HG02938 (cell line): ENCODE measurements at regions not wholly inside any gene's neighbourhood (a gene's known extent, or its start where the extent isn't known, plus 50 kb on each side); places are given as distances from the start of the nearest gene placed in this dataset.
"Not testable (repeated sequence)": the region's sequence is repeated elsewhere in the genome, so short reads cannot be mapped to it uniquely, and the experiment has no call there.

Source experiments
- ATAC-seq: cut with Tn5 transposase; IDR thresholded peaks from one replicate; pipeline ENCODE4 v1.9.1; 2021; ENCODE audit warnings: mild to moderate bottlenecking, moderate library complexity; ENCODE audit not compliant: unreplicated experiment

GRCh38 chr16:13336907-13337881 is 435.8 kb downstream of the SHISA9 start:
- not testable (repeated sequence) for ATAC-seq

DNA sequence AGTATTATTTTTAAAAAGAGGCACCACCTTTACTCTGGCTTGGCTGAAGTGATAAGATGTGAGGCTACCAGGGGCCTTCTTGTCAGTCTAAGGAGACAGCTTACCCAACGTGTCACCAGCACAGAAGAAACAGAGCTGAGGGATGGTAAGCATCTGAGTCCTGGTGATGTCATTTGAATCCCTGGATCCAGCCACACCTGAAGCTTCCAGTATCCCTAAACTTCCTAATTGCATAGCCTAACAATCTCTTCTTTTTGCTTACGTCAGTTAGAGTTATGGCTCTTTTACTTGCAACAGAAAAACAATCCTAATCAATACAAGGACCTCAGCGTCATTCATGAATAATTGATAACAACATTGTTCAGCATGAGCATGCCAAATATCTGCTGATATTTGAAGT is 436.6 kb downstream of the SHISA9 start:
- ATAC-seq: no peak

- no peak for ATAC-seq
Observed at GRCh38 chr16:13342675-13343074, 441.3 kb downstream of the SHISA9 start.

- no peak for ATAC-seq
Observed at GRCh38 chr16:13344001-13344400, 442.6 kb downstream of the SHISA9 start.

DNA sequence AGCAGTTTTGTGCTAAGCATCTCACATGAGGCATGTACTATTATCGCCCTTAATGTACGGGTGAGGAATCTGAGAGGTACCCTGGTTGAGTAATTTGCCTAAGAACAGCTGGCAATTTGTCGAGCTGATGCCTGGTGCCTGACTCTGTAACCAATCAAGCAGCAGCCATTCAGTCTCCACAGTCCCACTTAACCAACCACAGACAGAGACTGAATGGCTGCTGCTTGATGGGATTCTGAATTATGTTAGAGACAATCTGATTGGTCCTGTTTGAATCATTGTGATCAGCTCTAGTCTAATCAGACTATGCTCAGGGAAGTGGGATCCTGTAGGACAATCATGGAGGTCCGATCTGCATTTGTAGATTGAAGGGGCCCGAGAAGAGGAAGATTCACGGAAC is 447.0 kb downstream of the SHISA9 start:
- ATAC-seq: no peak

DNA sequence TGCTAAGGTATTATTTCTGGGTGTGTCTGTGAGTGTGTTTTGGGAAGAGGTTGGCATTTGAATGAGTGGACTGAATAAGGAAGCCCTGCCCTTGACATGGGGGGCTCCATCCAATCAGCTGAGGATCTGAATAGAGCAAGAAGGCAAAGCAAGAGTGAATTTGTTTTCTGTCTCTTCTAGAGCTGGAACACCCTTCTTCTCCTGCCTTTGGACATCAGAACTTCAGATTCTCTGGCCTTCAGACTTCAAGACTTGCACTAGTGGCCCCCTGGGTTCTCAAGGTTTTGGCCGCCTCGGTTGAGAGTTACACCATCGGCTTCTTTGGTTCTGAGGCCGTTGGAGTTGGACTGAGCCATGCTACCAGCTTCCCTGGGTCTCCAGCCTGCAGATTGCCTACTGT is 448.6 kb downstream of the SHISA9 start:
- no peak for ATAC-seq

DNA sequence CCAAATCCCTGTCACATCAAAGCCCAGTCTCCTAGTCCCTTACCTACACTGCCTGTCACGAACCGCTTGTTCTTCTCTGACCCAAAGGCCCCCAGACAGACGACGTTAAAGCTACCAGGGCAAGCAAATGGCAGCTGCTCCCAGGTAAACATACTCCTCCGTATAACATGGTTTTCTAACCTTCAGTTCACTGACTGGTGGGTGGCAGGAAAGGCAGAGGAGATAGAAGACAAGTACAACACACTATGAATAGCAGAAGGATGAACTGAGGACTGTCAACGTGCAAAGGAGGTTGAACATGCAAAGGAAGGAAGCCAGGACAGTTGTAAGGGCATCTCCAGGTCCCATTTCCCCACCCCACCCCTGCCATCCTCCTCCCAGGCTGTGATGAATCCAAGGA is 449.8 kb downstream of the SHISA9 start:
- no peak for ATAC-seq

DNA sequence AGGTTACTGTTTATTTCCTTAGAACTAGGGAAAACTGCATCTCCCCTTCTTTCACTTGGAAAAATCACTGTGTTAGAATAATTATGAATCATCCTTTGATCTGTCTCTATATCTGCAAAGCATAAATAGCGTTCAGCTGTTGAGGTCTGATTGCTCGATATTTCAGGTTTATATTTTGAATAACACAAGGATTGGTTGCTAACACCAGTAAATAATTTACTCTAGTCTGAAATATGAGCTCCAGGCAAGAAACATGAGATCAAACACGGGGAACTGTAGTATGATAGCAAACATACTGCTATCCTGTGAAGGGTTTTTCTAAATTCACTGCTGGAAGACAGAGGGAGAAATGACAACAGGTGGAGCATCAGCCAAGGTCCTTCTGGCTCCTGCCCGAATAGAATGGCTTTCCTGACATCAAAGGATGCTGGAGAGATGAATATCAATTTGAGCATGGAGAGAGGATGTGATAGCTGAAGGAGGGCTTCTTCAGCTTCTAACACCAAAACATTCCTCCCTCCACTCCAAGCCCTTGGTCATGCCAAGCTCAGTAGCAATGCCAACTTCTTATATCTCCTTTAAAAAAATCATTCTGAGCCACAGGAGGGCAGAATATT is 450.3 kb downstream of the SHISA9 start:
- ATAC-seq: no peak

DNA sequence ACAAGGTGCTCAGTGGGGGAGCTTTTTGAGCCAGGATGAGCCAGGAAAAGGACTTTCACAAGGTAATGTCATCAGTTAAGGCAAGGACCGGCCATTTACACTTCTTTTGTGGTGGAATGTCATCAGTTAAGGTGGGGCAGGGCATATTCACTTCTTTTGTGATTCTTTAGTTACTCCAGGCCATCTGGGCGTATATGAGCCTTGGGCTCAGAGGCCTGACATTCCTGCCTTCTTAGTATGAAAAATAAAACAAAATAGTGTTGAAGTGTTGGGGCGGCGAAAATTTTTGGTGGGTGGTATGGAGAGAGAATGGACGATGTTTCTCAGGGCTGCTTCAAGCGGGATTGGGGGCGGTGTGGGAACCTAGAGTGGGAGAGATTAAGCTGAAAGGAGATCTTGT is 451.4 kb downstream of the SHISA9 start:
- ATAC-seq: not testable (repeated sequence)

DNA sequence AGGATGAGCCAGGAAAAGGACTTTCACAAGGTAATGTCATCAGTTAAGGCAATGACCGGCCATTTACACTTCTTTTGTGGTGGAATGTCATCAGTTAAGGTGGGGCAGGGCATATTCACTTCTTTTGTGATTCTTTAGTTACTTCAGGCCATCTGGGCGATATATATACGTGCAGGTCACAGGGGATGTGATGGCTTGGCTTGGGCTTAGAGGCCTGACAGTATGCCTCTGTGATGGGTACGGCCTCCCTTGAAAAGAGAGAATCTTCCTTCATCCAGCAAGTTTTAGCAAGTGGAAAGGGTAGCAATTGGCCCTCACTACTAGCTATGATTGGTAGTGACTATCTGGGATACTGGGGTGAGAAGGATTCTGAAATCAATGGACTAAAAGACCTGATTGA is 456.4 kb downstream of the SHISA9 start:
- not testable (repeated sequence) for ATAC-seq

- ATAC-seq: no peak
Observed at GRCh38 chr16:13359835-13360234, 458.4 kb downstream of the SHISA9 start.

DNA sequence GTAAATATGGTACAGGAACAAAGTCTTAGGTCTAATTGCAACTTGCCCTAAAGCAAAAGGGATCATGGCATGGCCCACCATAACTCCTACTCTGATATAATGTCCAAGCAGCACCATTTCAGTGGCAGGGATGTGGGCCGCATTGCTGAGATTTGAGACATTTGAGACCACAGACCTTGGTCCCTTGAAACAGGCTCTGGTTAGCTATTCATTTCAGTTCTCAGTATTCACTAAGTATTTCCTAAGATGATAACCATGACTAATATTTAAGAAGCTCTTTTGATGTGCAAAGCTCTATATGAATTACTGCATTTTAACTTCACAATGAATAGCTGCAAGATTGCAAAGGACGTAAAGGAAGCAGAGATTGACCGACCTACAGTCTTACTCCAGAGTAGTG is 471.0 kb downstream of the SHISA9 start:
- no peak for ATAC-seq

DNA sequence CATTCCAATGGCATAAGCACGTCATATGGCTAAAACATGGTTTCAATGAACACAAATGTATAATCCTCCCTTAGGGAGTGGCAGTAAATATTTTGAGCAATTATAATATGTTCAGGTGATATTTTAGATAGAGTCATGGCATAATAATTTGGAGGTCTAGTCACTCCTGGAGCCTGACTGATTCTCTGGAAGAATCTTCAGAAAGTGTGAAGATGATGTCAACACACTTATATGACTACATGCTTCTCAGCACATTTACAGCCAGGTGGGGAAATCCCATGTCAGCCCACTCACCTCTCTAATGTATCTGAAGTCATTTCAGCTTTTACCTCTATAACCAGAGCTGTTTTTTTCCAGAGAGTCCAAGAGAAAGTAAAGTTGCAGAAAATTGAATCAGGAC is 474.8 kb downstream of the SHISA9 start:
- ATAC-seq: no peak

DNA sequence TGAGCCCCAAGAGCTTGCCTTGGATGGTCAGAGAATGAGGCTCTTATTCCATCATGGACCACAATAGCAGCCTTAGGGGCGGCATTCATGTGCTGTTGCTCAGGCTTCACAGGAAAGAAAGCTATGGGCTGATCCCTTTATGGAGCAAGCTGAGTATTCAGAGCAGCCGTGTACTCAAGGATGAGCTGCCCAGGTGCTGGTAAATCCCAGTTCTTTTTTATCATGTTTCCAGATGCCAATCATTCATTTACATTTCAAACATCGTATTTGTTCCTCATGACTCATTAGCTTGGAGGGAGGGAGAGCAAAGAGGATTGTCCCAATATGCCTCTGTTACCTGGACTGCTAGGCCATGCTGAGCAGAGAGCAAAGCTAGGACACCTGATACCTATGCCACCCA is 475.7 kb downstream of the SHISA9 start:
- ATAC-seq: no peak

DNA sequence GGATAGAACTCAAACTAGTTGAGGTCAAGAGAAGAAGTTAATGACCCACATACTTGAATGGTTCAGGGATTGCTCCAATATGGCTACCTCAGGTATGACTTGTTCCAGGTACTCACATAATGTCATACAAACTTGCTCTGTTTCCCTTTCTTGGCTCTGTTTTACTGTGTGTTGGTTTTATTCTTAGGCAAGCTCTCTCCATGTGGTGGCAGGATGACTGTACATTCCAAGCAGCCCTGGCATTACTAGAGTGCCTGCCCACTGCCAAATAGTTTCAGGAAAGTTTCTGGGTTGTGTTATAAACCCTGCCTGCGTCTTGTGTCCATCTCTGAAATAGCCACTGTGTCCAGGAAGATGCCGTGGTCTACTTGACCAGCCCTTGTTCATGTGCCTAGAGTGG is 476.8 kb downstream of the SHISA9 start:
- ATAC-seq: no peak

GRCh38 chr16:13379266-13379665 is 477.9 kb downstream of the SHISA9 start:
- ATAC-seq: no peak

DNA sequence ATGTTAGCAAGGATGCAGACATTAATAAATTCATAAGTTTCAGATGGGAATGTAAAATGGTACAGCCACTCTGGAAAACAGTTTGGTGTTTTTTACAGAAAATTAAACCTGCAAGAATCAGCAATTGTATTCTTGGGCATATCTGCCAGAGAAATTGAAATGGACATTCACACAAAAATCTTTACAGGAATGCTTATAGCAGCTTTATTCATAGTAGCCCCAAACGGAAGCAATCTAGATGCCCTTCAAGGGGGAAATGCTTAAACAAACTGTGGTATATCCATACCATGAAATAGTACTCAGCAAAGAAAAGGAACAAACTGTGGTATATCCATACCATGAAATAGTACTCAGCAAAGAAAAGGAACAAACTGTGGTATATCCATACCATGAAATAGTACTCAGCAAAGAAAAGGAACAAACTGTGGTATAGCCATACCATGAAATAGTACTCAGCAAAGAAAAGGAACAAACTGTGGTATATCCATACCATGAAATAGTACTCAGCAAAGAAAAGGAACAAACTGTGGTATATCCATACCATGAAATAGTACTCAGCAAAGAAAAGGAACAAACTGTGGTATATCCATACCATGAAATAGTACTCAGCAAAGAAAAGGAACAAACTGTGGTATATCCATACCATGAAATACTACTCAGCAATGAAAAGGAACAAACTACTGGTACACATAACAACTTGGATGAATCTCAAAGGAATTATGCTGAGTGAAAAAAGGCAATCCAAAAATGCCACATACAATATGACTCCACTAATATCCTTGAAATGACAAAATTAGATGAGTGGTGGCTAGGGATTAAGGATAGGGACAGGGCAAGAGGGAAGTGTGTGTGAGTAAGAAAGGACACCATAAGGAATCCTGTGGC is 484.0 kb downstream of the SHISA9 start:
- ATAC-seq: not testable (repeated sequence)

GRCh38 chr16:13390093-13390985 is 488.9 kb downstream of the SHISA9 start:
- peak; percentile 65 for ATAC-seq

DNA sequence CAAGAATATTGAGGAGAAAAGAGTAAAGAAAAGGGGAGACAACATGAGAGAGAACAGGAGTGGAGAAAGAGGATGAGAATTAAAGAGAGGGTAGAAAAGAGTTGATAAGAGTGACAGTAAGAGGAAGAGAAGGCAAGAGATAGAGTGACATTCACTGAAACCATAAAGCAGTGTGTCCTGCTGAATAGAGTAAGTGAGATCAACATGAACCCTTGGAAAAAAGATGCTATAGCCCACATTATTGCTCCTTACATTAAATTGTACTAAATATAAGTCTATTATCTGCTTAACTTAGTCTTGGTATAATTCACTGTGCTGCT is 489.5 kb downstream of the SHISA9 start:
- ATAC-seq: no peak

GRCh38 chr16:13391337-13391736 is 489.9 kb downstream of the SHISA9 start:
- no peak for ATAC-seq
